KMS-11 (cell line): ENCODE measurements at regions not wholly inside any gene's neighbourhood (a gene's known extent, or its start where the extent isn't known, plus 50 kb on each side); places are given as distances from the start of the nearest gene placed in this dataset.

Experiments used
- H2AFZ ChIP-seq: fragments of 200-600 bp; sonication (generic); 2 replicates; pipeline ENCODE4 v1.6.1; 2016; ENCODE audit warnings: antibody characterized with exemption, mixed run types, low read depth
- H3K27ac ChIP-seq: fragments of 200-600 bp; sonication (generic); 2 replicates; pipeline ENCODE4 v1.6.1; 2016; ENCODE audit warnings: mild to moderate bottlenecking, mixed run types
- H3K27me3 ChIP-seq: fragments of 200-600 bp; sonication (generic); 2 replicates; pipeline ENCODE4 v1.6.1; 2017; ENCODE audit warnings: mild to moderate bottlenecking, low read depth, mixed run types, moderate library complexity; ENCODE audit not compliant: insufficient read depth
- H3K36me3 ChIP-seq: fragments of 200-600 bp; sonication (generic); 2 replicates; pipeline ENCODE4 v1.6.1; 2017; ENCODE audit warnings: mild to moderate bottlenecking, mixed run types; ENCODE audit not compliant: insufficient read depth
- H3K4me1 ChIP-seq: fragments of 200-600 bp; sonication (generic); 2 replicates; pipeline ENCODE4 v1.6.1; 2016; ENCODE audit warnings: mild to moderate bottlenecking, low read depth, mixed run types; ENCODE audit not compliant: poor library complexity, severe bottlenecking
- H3K4me2 ChIP-seq: fragments of 200-600 bp; sonication (generic); 2 replicates; pipeline ENCODE4 v1.7.0; 2016; ENCODE audit warnings: mild to moderate bottlenecking, mixed run types
- H3K4me3 ChIP-seq: fragments of 200-600 bp; sonication (generic); IDR thresholded peaks from 2 replicates; pipeline ENCODE4 v1.6.1; 2017; ENCODE audit warnings: low read depth, low read length, mixed read lengths; ENCODE audit not compliant: insufficient read depth
- H3K79me2 ChIP-seq: fragments of 200-600 bp; sonication (generic); 2 replicates; pipeline ENCODE4 v1.6.1; 2016; ENCODE audit warnings: low read depth, mixed run types; ENCODE audit not compliant: insufficient read depth
- H3K9ac ChIP-seq: fragments of 200-600 bp; sonication (generic); 2 replicates; pipeline ENCODE4 v1.6.1; 2016; ENCODE audit warnings: mild to moderate bottlenecking, mixed run types
- H4K20me1 ChIP-seq: fragments of 200-600 bp; sonication (generic); 2 replicates; pipeline ENCODE4 v1.6.1; 2016; ENCODE audit warnings: mild to moderate bottlenecking, mixed run types; ENCODE audit not compliant: insufficient read depth
- CTCF ChIP-seq: fragments of 200-600 bp; sonication (generic); conservative IDR thresholded peaks from 2 replicates; pipeline ENCODE4 v1.6.1; 2017; ENCODE audit warnings: low read depth, mild to moderate bottlenecking, antibody characterized with exemption, low read length, moderate library complexity, mixed read lengths

GRCh38 chr14:28494196-28494595, 272.4 kb upstream of the FOXG1 start:
- Histone ChIP-seq H3K4me2 (no peak overlapping the region), H3K4me3 (no peak overlapping the region), H3K9ac (no peak overlapping the region), H3K36me3 (no peaks in the 10 kb centered on the region), H3K4me1 (no peaks in the 10 kb centered on the region), H3K27me3 (no peaks in the 10 kb centered on the region), H3K79me2 (no peaks in the 10 kb centered on the region), H4K20me1 (no peaks in the 10 kb centered on the region), H3K27ac (no peak overlapping the region), H2AFZ (no peak overlapping the region)
- TF ChIP-seq CTCF: no peak

GRCh38 chr14:28496364-28496763, 270.2 kb upstream of the FOXG1 start:
- H3K27ac ChIP-seq: no peak overlapping the region
- no peak overlapping the region for H2AFZ ChIP-seq
- no peaks in the 10 kb centered on the region for H3K36me3 ChIP-seq
- H4K20me1 ChIP-seq: no peaks in the 10 kb centered on the region
- H3K9ac ChIP-seq: no peak overlapping the region
- H3K79me2 ChIP-seq: no peaks in the 10 kb centered on the region
- H3K4me3 ChIP-seq: no peak overlapping the region
- H3K4me1 ChIP-seq: no peaks in the 10 kb centered on the region
- no peaks in the 10 kb centered on the region for H3K27me3 ChIP-seq
- no peak overlapping the region for H3K4me2 ChIP-seq
- TF ChIP-seq CTCF: no peak

- Histone ChIP-seq H3K36me3 (no peaks in the 10 kb centered on the region), H4K20me1 (no peaks in the 10 kb centered on the region), H3K9ac (no peak overlapping the region), H3K27me3 (no peaks in the 10 kb centered on the region), H3K4me2 (no peak overlapping the region), H3K79me2 (no peaks in the 10 kb centered on the region), H3K27ac (no peak overlapping the region), H3K4me3 (no peak overlapping the region), H3K4me1 (no peaks in the 10 kb centered on the region), H2AFZ (no peak overlapping the region)
- no peak for TF ChIP-seq CTCF
These were observed 264.1 kb upstream of the FOXG1 start for GRCh38 chr14:28502517-28502916.

GRCh38 chr14:28515571-28515970, 251.0 kb upstream of the FOXG1 start:
- Histone ChIP-seq H3K4me2 (no peak overlapping the region), H3K27me3 (no peaks in the 10 kb centered on the region), H3K79me2 (no peaks in the 10 kb centered on the region), H3K4me1 (no peaks in the 10 kb centered on the region), H4K20me1 (no peaks in the 10 kb centered on the region), H3K9ac (no peak overlapping the region), H2AFZ (no peak overlapping the region), H3K27ac (no peak overlapping the region), H3K4me3 (no peak overlapping the region), H3K36me3 (no peaks in the 10 kb centered on the region)
- TF ChIP-seq CTCF: no peak

- no peak for TF ChIP-seq CTCF
- Histone ChIP-seq H3K4me3 (no peak overlapping the region), H2AFZ (no peak overlapping the region), H3K27ac (no peak overlapping the region), H3K36me3 (no peaks in the 10 kb centered on the region), H4K20me1 (no peaks in the 10 kb centered on the region), H3K27me3 (no peaks in the 10 kb centered on the region), H3K4me1 (no peaks in the 10 kb centered on the region), H3K79me2 (no peaks in the 10 kb centered on the region), H3K4me2 (no peak overlapping the region), H3K9ac (no peak overlapping the region)
These were observed 229.7 kb upstream of the FOXG1 start for GRCh38 chr14:28536889-28537288.
